Hepatocyte (in vitro differentiated cells): ENCODE measurements at regions not wholly inside any gene's neighbourhood (a gene's known extent, or its start where the extent isn't known, plus 50 kb on each side); places are given as distances from the start of the nearest gene placed in this dataset.

Source experiments
- DNase-seq: peaks from one replicate; pipeline ENCODE4 v3.0.0-alpha.2; 2016; ENCODE audit warnings: low spot score
- H2AFZ ChIP-seq: fragments of 200-600 bp; sonication (generic); 2 replicates; pipeline ENCODE4 v1.6.0; 2016; ENCODE audit warnings: antibody characterized with exemption, mild to moderate bottlenecking
- H3K27ac ChIP-seq: fragments of 200-600 bp; sonication (generic); 2 replicates; pipeline ENCODE4 v1.5.1; 2016; ENCODE audit warnings: mild to moderate bottlenecking
- H3K27me3 ChIP-seq: fragments of 200-600 bp; sonication (generic); 2 replicates; pipeline ENCODE4 v1.6.1; 2016
- H3K36me3 ChIP-seq: fragments of 200-600 bp; sonication (generic); replicated peaks from 2 replicates; pipeline ENCODE4 v1.5.1; 2016; ENCODE audit warnings: low read depth; ENCODE audit not compliant: insufficient read depth
- H3K4me1 ChIP-seq: fragments of 200-600 bp; sonication (generic); 2 replicates; pipeline ENCODE4 v1.5.1; 2016; ENCODE audit warnings: mild to moderate bottlenecking, moderate library complexity; ENCODE audit not compliant: insufficient read depth
- H3K4me2 ChIP-seq: fragments of 200-600 bp; sonication (generic); 2 replicates; pipeline ENCODE4 v1.6.0; 2016
- H3K4me3 ChIP-seq: fragments of 200-600 bp; sonication (generic); 2 replicates; pipeline ENCODE4 v1.5.1; 2016; ENCODE audit warnings: mild to moderate bottlenecking
- H3K79me2 ChIP-seq: fragments of 200-600 bp; sonication (generic); 2 replicates; pipeline ENCODE4 v1.6.0; 2017; ENCODE audit warnings: mild to moderate bottlenecking
- H3K9me2 ChIP-seq: fragments of 200-600 bp; sonication (generic); replicated peaks from 2 replicates; pipeline ENCODE4 v1.6.0; 2017; ENCODE audit warnings: mild to moderate bottlenecking; ENCODE audit not compliant: insufficient read depth
- H3K9me3 ChIP-seq: fragments of 200-600 bp; sonication (generic); 2 replicates; pipeline ENCODE4 v1.5.1; 2016; ENCODE audit warnings: low read depth, mild to moderate bottlenecking
- H4K20me1 ChIP-seq: fragments of 200-600 bp; sonication (generic); 2 replicates; pipeline ENCODE4 v1.6.0; 2016; ENCODE audit warnings: mild to moderate bottlenecking; ENCODE audit not compliant: insufficient read depth, poor library complexity, severe bottlenecking
- CTCF ChIP-seq: fragments of 200-600 bp; sonication (generic); IDR thresholded peaks from 2 replicates; pipeline ENCODE4 v1.5.1; 2016; ENCODE audit warnings: antibody characterized with exemption, mild to moderate bottlenecking; ENCODE audit not compliant: poor library complexity
- EZH2 ChIP-seq: fragments of 200-600 bp; sonication (generic); IDR thresholded peaks from 2 replicates; pipeline ENCODE4 v1.6.1; 2016; ENCODE audit warnings: antibody characterized with exemption, mild to moderate bottlenecking, borderline replicate concordance
- EZH2phosphoT487 ChIP-seq: fragments of 200-600 bp; sonication (generic); IDR thresholded peaks from one replicate; pipeline ENCODE4 v1.6.1; 2018; ENCODE audit warnings: antibody characterized with exemption, mild to moderate bottlenecking, low read depth, moderate library complexity; ENCODE audit not compliant: unreplicated experiment, severe bottlenecking
- whole genome bisulfite sequencing: methylation state at CpG from one replicate; pipeline ENCODE4 v1.1.6; 2016; ENCODE audit warnings: low lambda C conversion rate; ENCODE audit errors: missing lambda C conversion rate; 5-methylcytosine and 5-hydroxymethylcytosine counted together

DNA sequence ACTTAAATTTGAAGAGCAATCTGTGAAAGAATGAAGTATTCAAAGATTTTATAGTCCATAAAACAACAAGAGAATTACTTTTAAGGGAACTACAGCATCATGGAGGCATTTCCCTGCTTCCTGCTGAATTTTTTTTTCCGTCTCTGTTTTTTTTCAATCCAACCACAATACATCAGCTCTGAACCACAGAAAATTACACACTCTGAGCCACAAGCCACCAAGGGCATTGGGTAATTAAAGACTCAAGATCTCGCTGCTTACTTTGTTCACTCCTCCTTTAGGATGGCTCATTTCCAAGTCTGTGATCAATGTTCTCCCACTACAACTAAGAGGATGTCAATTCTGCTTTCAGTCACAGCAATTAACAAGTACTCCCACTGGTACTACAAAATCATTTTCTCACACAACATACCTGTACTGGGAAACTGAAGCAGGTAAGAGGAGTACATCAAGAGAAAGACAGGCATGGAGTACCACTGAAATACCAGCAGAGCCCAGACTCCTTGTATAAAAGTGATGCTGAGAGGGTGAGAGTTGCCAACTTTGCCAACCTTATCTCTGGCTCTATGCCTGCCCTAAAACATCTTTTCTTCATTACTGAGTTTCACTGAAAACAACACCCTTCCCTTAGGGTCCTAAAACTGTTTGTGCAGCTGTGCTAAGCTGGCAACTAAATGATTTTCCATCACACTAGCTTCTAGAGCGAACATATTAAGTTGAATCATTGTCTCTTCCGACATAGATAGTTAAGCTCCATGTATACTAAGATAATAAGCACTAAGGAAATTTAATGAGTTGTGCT is 105.8 kb upstream of the MAGEB18 start:
- Histone ChIP-seq H3K27ac (no peak overlapping the region), H2AFZ (no peak overlapping the region), H3K9me2 (no peaks in the 10 kb centered on the region), H3K36me3 (no peaks in the 10 kb centered on the region), H3K79me2 (no peaks in the 10 kb centered on the region), H3K4me2 (no peak overlapping the region), H3K4me3 (no peak overlapping the region), H4K20me1 (no peaks in the 10 kb centered on the region), H3K9me3 (no peaks in the 10 kb centered on the region), H3K4me1 (no peaks in the 10 kb centered on the region), H3K27me3 (no peaks in the 10 kb centered on the region)
- DNase-seq = no peak
- TF ChIP-seq CTCF (no peak), EZH2phosphoT487 (no peak), EZH2 (no peak)
- WGBS = 67% methylated on average over 4 of the region's 4 CpGs

DNA sequence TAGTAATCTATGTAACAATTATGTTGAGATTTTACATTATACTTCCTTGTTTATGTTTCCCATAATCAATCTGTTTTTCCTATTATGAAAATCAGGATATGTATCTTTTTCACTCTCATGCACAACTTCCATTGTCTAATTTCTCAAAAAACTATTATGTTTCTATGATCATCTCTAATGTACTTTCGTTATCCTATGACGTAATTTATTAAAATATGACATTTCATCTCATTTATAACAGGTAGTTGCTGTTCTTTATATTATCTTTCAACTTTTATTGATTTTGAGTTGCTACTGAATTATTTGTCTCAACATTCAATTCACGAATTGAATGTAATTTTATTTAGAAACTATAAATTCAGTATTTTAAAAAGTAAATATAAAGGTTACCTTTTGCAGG is 100.8 kb upstream of the MAGEB18 start:
- no peak overlapping the region for H3K4me3 ChIP-seq
- H3K79me2 ChIP-seq = no peaks in the 10 kb centered on the region
- no peaks in the 10 kb centered on the region for H3K9me3 ChIP-seq
- H3K9me2 ChIP-seq = no peaks in the 10 kb centered on the region
- no peak overlapping the region for H3K27ac ChIP-seq
- DNase-seq = no peak
- no peaks in the 10 kb centered on the region for H4K20me1 ChIP-seq
- no peaks in the 10 kb centered on the region for H3K36me3 ChIP-seq
- no peak for TF ChIP-seq EZH2phosphoT487
- TF ChIP-seq CTCF = no peak
- no peak for TF ChIP-seq EZH2
- H3K4me2 ChIP-seq = no peak overlapping the region
- no peaks in the 10 kb centered on the region for H3K27me3 ChIP-seq
- WGBS = 79% methylated on average over 3 of the region's 3 CpGs
- H2AFZ ChIP-seq = no peak overlapping the region
- H3K4me1 ChIP-seq = no peaks in the 10 kb centered on the region

DNA sequence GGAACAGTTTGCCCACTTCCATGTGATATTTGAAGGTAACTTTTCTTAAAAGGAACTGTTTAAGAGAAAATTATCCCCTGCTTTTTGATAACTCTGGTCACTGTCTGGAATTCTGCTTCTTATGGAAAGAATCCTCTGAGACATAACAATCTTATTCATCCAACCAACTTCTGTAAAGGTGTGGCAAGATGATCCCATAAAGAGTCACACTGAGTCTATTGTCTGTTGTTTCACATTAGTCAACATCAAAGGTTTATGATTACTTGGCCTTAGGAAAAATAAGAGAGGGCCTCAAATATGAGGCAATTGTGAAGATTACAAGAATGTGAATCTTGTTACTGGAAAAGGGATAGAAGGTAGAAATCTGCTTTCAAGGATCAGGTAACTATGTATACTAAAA is 88.0 kb upstream of the MAGEB18 start:
- H3K79me2 ChIP-seq = no peaks in the 10 kb centered on the region
- no peak overlapping the region for H3K4me3 ChIP-seq
- no peak for DNase-seq
- H3K4me1 ChIP-seq = no peaks in the 10 kb centered on the region
- H3K27me3 ChIP-seq = no peaks in the 10 kb centered on the region
- no peak overlapping the region for H3K4me2 ChIP-seq
- H3K36me3 ChIP-seq = no peaks in the 10 kb centered on the region
- no peak for TF ChIP-seq EZH2phosphoT487
- no peak for TF ChIP-seq EZH2
- no peak for TF ChIP-seq CTCF
- H3K27ac ChIP-seq = no peak overlapping the region
- H3K9me2 ChIP-seq = no peaks in the 10 kb centered on the region
- H2AFZ ChIP-seq = no peak overlapping the region
- no peaks in the 10 kb centered on the region for H3K9me3 ChIP-seq
- no peaks in the 10 kb centered on the region for H4K20me1 ChIP-seq

GRCh38 chrX:26070882-26071281 is 67.3 kb upstream of the MAGEB18 start:
- H3K9me3 ChIP-seq = no peaks in the 10 kb centered on the region
- no peaks in the 10 kb centered on the region for H3K27me3 ChIP-seq
- TF ChIP-seq EZH2 (no peak), EZH2phosphoT487 (no peak), CTCF (no peak)
- no peak overlapping the region for H3K4me3 ChIP-seq
- no peaks in the 10 kb centered on the region for H3K4me1 ChIP-seq
- H2AFZ ChIP-seq = no peak overlapping the region
- no peak for DNase-seq
- H3K9me2 ChIP-seq = no peaks in the 10 kb centered on the region
- no peak overlapping the region for H3K4me2 ChIP-seq
- H3K27ac ChIP-seq = no peak overlapping the region
- 79% methylated on average over 5 of the region's 5 CpGs for whole genome bisulfite sequencing
- no peaks in the 10 kb centered on the region for H3K36me3 ChIP-seq
- H3K79me2 ChIP-seq = no peaks in the 10 kb centered on the region
- no peaks in the 10 kb centered on the region for H4K20me1 ChIP-seq
